SK-N-SH (cell line): ENCODE measurements at regions not wholly inside any gene's neighbourhood (a gene's known extent, or its start where the extent isn't known, plus 50 kb on each side); places are given as distances from the start of the nearest gene placed in this dataset.

Experiments used
- CTCF ChIA-PET: fragments of 300-600, 350-600 bp; formaldehyde crosslinking; extraction: SDS; loops from one replicate; lab custom pipeline; 2021; lab: Yijun Ruan, JAX
- POLR2A ChIA-PET: fragments of 350-600 bp; sonication (Branson Sonifier 250); formaldehyde crosslinking; extraction: SDS; loops from one replicate; lab custom pipeline; 2020; ENCODE audit warnings: antibody characterized with exemption, inconsistent platforms; lab: Yijun Ruan, JAX
- DNase-seq: peaks from one replicate; pipeline ENCODE4 v3.0.0; 2012
- H2AFZ ChIP-seq: fragments of 200-600 bp; sonication (generic); 2 replicates; pipeline ENCODE4 v1.8.1; 2016; ENCODE audit warnings: antibody characterized with exemption, mild to moderate bottlenecking, low read depth
- H3F3A ChIP-seq: fragments of 200-600 bp; sonication (generic); replicated peaks from 2 replicates; pipeline ENCODE3; 2016; ENCODE audit warnings: antibody characterized with exemption, mild to moderate bottlenecking; ENCODE audit not compliant: insufficient read depth
- H3K27ac ChIP-seq, 2 experiments: fragments of 200-500 bp in 1 of 2; fragments of 200-600 bp in 1 of 2; sonication (Bioruptor generic) in 1 of 2; sonication (generic), shearing (Covaris generic) in 1 of 2; 2 replicates each; pipeline versions ENCODE4 v1.5.1 to v1.6.1; 2014 to 2016; ENCODE audit warnings: low read depth in 2 of 2, inconsistent platforms in 1 of 2, low read length in 1 of 2, mild to moderate bottlenecking in 1 of 2, mixed read lengths in 1 of 2
- H3K27me3 ChIP-seq: fragments of 200-600 bp; sonication (generic), shearing (Covaris generic); 2 replicates; pipeline ENCODE4 v1.6.1; 2016; ENCODE audit warnings: mixed run types; ENCODE audit not compliant: insufficient read depth
- H3K36me3 ChIP-seq, 2 experiments: fragments of 200-500 bp in 1 of 2; fragments of 200-600 bp in 1 of 2; sonication (Bioruptor generic) in 1 of 2; sonication (generic) in 1 of 2; replicated peaks in 1 of 2; 2 replicates each; pipeline versions ENCODE3 to v1.5.1; 2014 to 2016; ENCODE audit warnings: low read length in 1 of 2, mild to moderate bottlenecking in 1 of 2; ENCODE audit not compliant: insufficient read depth in 2 of 2, control insufficient read depth in 1 of 2
- H3K4me1 ChIP-seq, 2 experiments: fragments of 200-500 bp in 1 of 2; fragments of 200-600 bp in 1 of 2; sonication (Bioruptor generic) in 1 of 2; sonication (generic), shearing (Covaris generic) in 1 of 2; 2 replicates each; pipeline versions ENCODE4 v1.5.1 to v1.6.1; 2014 to 2016; ENCODE audit warnings: low read depth in 1 of 2, low read length in 1 of 2, mixed run types in 1 of 2; ENCODE audit not compliant: insufficient read depth in 2 of 2, control insufficient read depth in 1 of 2
- H3K4me2 ChIP-seq: fragments of 200-600 bp; sonication (generic), shearing (Covaris generic); 2 replicates; pipeline ENCODE4 v1.6.1; 2017; ENCODE audit warnings: mixed run types
- H3K4me3 ChIP-seq, 2 experiments: fragments of 200-500 bp in 1 of 2; fragments of 200-600 bp in 1 of 2; sonication (Bioruptor generic) in 1 of 2; sonication (generic), shearing (Covaris generic) in 1 of 2; 2 replicates each; pipeline versions ENCODE4 v1.5.1 to v1.8.1; 2014 to 2016; ENCODE audit warnings: low read depth in 2 of 2, inconsistent platforms in 1 of 2, low read length in 1 of 2, mild to moderate bottlenecking in 1 of 2, mixed read lengths in 1 of 2, moderate library complexity in 1 of 2
- H3K79me2 ChIP-seq: fragments of 200-600 bp; sonication (generic); 2 replicates; pipeline ENCODE4 v1.8.1; 2017; ENCODE audit warnings: mild to moderate bottlenecking; ENCODE audit not compliant: insufficient read depth
- H3K9ac ChIP-seq: fragments of 200-600 bp; sonication (generic); 2 replicates; pipeline ENCODE4 v1.6.1; 2017; ENCODE audit warnings: mixed run types
- H3K9me2 ChIP-seq: fragments of 200-600 bp; sonication (generic); 2 replicates; pipeline ENCODE4 v1.6.1; 2017; ENCODE audit warnings: mixed run types
- H3K9me3 ChIP-seq: fragments of 200-600 bp; sonication (generic); 2 replicates; pipeline ENCODE4 v1.6.1; 2017; ENCODE audit warnings: mixed run types, mild to moderate bottlenecking, moderate library complexity
- H4K20me1 ChIP-seq: fragments of 200-600 bp; sonication (generic); 2 replicates; pipeline ENCODE4 v1.6.1; 2017; ENCODE audit warnings: mild to moderate bottlenecking, mixed run types; ENCODE audit not compliant: insufficient read depth
- CHD2 ChIP-seq: fragments of 150-350 bp; IDR thresholded peaks from 2 replicates; pipeline ENCODE4 v1.6.1; 2018; ENCODE audit warnings: low read length; ENCODE audit not compliant: partially characterized antibody
- ELF1 ChIP-seq: IDR thresholded peaks from 2 replicates; pipeline ENCODE4 v1.4.0; 2012
- FOSL2 ChIP-seq: IDR thresholded peaks from 2 replicates; pipeline ENCODE4 v1.4.0; 2012; ENCODE audit warnings: low read depth, mild to moderate bottlenecking, moderate library complexity, borderline replicate concordance
- FOXJ3 ChIP-seq: sonication (generic); formaldehyde crosslinking; IDR thresholded peaks from 2 replicates; pipeline ENCODE4 v1.5.1; 2020; ENCODE audit warnings: mild to moderate bottlenecking, missing genetic modification reagents
- FOXM1 ChIP-seq: IDR thresholded peaks from 2 replicates; pipeline ENCODE4 v1.4.0; 2012; ENCODE audit warnings: low read depth, mild to moderate bottlenecking
- GABPA ChIP-seq: IDR thresholded peaks from 2 replicates; pipeline ENCODE4 v1.4.0; 2012; ENCODE audit warnings: low read depth, mild to moderate bottlenecking
- GATA2 ChIP-seq: sonication (generic); formaldehyde crosslinking; IDR thresholded peaks from 2 replicates; pipeline ENCODE4 v1.5.0; 2020; ENCODE audit warnings: mild to moderate bottlenecking, missing genetic modification reagents
- JUND ChIP-seq: IDR thresholded peaks from 2 replicates; pipeline ENCODE4 v1.4.0; 2012
- MAX ChIP-seq: IDR thresholded peaks from 2 replicates; pipeline ENCODE4 v1.4.0; 2012; ENCODE audit warnings: low read depth
- MEF2A ChIP-seq: IDR thresholded peaks from 2 replicates; pipeline ENCODE4 v1.4.0; 2012; ENCODE audit warnings: low read depth, borderline replicate concordance
- NFIC ChIP-seq: IDR thresholded peaks from 2 replicates; pipeline ENCODE4 v1.4.0; 2012; ENCODE audit warnings: borderline replicate concordance
- PBX3 ChIP-seq: IDR thresholded peaks from 2 replicates; pipeline ENCODE4; 2012
- POLR2AphosphoS5 ChIP-seq: IDR thresholded peaks from 2 replicates; pipeline ENCODE4 v1.6.1; 2012; ENCODE audit warnings: low read depth, low read length
- RAD21 ChIP-seq: IDR thresholded peaks from 2 replicates; pipeline ENCODE4 v1.6.1; 2012; ENCODE audit warnings: mild to moderate bottlenecking, low read length
- RFX5 ChIP-seq: IDR thresholded peaks from 2 replicates; pipeline ENCODE4 v1.6.1; 2012; ENCODE audit warnings: mild to moderate bottlenecking, improper control_type of control experiment, low read length
- RXRA ChIP-seq: IDR thresholded peaks from 2 replicates; pipeline ENCODE4 v1.4.0; 2012; ENCODE audit warnings: low read depth, mild to moderate bottlenecking, borderline replicate concordance
- SIN3A ChIP-seq: IDR thresholded peaks from 2 replicates; pipeline ENCODE4 v1.6.1; 2012; ENCODE audit warnings: low read depth, mild to moderate bottlenecking, low read length, moderate library complexity, borderline replicate concordance
- SMC3 ChIP-seq: IDR thresholded peaks from 2 replicates; pipeline ENCODE4 v1.6.1; 2012; ENCODE audit warnings: low read depth, low read length, improper control_type of control experiment
- TCF12 ChIP-seq: IDR thresholded peaks from 2 replicates; pipeline ENCODE4 v1.4.0; 2012
- TEAD4 ChIP-seq: IDR thresholded peaks from 2 replicates; pipeline ENCODE4 v1.4.0; 2012; ENCODE audit warnings: mild to moderate bottlenecking, borderline replicate concordance; ENCODE audit not compliant: insufficient read depth
- WGBS: methylation state at CpG from one replicate; pipeline ENCODE4 v1.1.6; 2017; ENCODE audit warnings: low lambda C conversion rate; 5-methylcytosine and 5-hydroxymethylcytosine counted together
- TF ChIP-seq, protein P1 (sequence below): fragments of 150-350 bp; IDR thresholded peaks from 2 replicates; pipeline ENCODE4 v1.6.1; 2017; ENCODE audit warnings: antibody characterized with exemption, low read length, low read depth, borderline replicate concordance

GRCh38 chr9:21672761-21673160 lies 129.7 kb upstream of the MTAP start:
- no peak for DNase-seq
- TF ChIP-seq MEF2A: no peak
- no peak for TF ChIP-seq PBX3
- no peak for TF ChIP-seq POLR2AphosphoS5
- TF ChIP-seq ELF1: no peak
- no peak for TF ChIP-seq RFX5
- TF ChIP-seq FOXM1: no peak
- no peak for TF ChIP-seq FOSL2
- TF ChIP-seq, protein P1, sequence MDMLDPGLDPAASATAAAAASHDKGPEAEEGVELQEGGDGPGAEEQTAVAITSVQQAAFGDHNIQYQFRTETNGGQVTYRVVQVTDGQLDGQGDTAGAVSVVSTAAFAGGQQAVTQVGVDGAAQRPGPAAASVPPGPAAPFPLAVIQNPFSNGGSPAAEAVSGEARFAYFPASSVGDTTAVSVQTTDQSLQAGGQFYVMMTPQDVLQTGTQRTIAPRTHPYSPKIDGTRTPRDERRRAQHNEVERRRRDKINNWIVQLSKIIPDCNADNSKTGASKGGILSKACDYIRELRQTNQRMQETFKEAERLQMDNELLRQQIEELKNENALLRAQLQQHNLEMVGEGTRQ: no peak
- no peak for TF ChIP-seq FOXJ3 (CRISPR knock-in tag)
- TF ChIP-seq RXRA: no peak
- ChIA-PET POLR2A (no interaction called here), CTCF (interaction anchor here (1.5 kb wide), 1 partner anchor 12 kb away, joined by 4 read pairs; no protein-coding TSS in a partner anchor)
- H3K79me2 ChIP-seq: no peaks in the 10 kb centered on the region
- H3K9ac ChIP-seq: no peak overlapping the region
- H3K9me3 ChIP-seq: no peaks in the 10 kb centered on the region
- no peak overlapping the region for H3K4me3 ChIP-seq
- H2AFZ ChIP-seq: no peak overlapping the region
- H3K36me3 ChIP-seq: no peaks in the 10 kb centered on the region
- no peaks in the 10 kb centered on the region for H3K4me1 ChIP-seq
- no peaks in the 10 kb centered on the region for H4K20me1 ChIP-seq
- no peaks in the 10 kb centered on the region for H3F3A ChIP-seq
- H3K9me2 ChIP-seq: no peaks in the 10 kb centered on the region
- H3K27me3 ChIP-seq: peaks cover 32% of the 10 kb centered on the region
- no peak overlapping the region for H3K27ac ChIP-seq
- H3K4me2 ChIP-seq: no peak overlapping the region
- WGBS: 14% methylated on average over 1 of the region's 1 CpG

- ChIA-PET CTCF (interaction anchor here (1.1 kb wide), 1 partner anchor 32 kb away, joined by 3 read pairs; no protein-coding TSS in a partner anchor), POLR2A (no interaction called here)
- Histone ChIP-seq H3K27ac (no peak overlapping the region), H4K20me1 (no peaks in the 10 kb centered on the region), H3K36me3 (no peaks in the 10 kb centered on the region), H3K9ac (no peak overlapping the region), H3K9me2 (no peaks in the 10 kb centered on the region), H3K4me3 (no peak overlapping the region), H3K9me3 (no peaks in the 10 kb centered on the region), H3K79me2 (no peaks in the 10 kb centered on the region)
- no peak for DNase-seq
- TF ChIP-seq GATA2 (no peak), TCF12 (no peak), SIN3A (no peak), NFIC (no peak), SMC3 (no peak), TEAD4 (no peak), PBX3 (no peak), GABPA (no peak), JUND (no peak), MAX (no peak), RAD21 (no peak), FOSL2 (no peak), CHD2 (no peak)
- TF ChIP-seq, protein P1: no peak
- TF ChIP-seq, all 33 proteins: peak for 0
- Histone ChIP-seq H3K27me3 (peaks cover 28% of the 10 kb centered on the region; the same call in 1 of the 2 replicates), H3K4me2 (no peak overlapping the region), H3K4me1 (no peaks in the 10 kb centered on the region), H2AFZ (no peak overlapping the region), H3F3A (no peaks in the 10 kb centered on the region)
- 6% methylated on average over 1 of the region's 1 CpG for WGBS
Observed at GRCh38 chr9:21674894-21675293, 127.5 kb upstream of the MTAP start.
